ENCODE measurements at regions not wholly inside any gene's neighbourhood (a gene's known extent, or its start where the extent isn't known, plus 50 kb on each side); places are given as distances from the start of the nearest gene placed in this dataset.

- TF ChIP-seq CTCF (IDR thresholded peaks at IDR 0.05) (no peak), POLR2A (IDR thresholded peaks at IDR 0.05) (no peak), EP300 (IDR thresholded peaks at IDR 0.05) (no peak), POLR2AphosphoS5 (IDR thresholded peaks at IDR 0.05) (no peak)
Measured at GRCh38 chr21:39060485-39061083, 122.7 kb downstream of the PSMG1 start.

All from sigmoid colon (tissue), 4 donors.